ENCODE measurements at regions not wholly inside any gene's neighbourhood (a gene's known extent, or its start where the extent isn't known, plus 50 kb on each side); places are given as distances from the start of the nearest gene placed in this dataset.

DNA sequence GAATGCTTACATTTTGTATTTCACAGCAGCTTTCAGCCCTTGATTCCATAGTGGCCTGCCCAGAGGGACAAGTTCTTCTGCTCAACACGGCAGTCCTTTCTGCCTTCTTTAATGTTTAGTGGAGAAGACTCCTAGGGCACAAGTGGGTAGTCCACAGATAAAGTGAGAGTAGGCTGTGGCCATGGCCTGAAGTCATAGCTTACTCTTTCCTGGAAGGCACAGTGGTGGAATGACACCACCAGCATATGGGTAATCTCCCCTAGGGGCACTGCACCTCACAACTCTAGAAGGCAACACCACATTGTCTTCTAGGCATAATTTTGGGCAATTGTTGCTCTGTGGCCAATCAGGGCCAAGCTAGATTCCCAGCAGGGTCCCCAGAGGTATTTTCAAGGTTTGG, 155.4 kb upstream of the MAMLD1 start (continued):
- TF ChIP-seq ZNF782 (CRISPR knock-in tag; IDR thresholded peaks at IDR 0.05; ENCODE audit: borderline replicate concordance) (no peak), TBL1XR1 (IDR thresholded peaks at IDR 0.05; ENCODE audit: borderline replicate concordance, low read length, partially characterized antibody) (no peak), NBN (conservative IDR thresholded peaks at IDR 0.05) (no peak), ZNF232 (CRISPR knock-in tag; IDR thresholded peaks at IDR 0.05; ENCODE audit: borderline replicate concordance) (no peak), ARNTL (CRISPR knock-in tag; IDR thresholded peaks at IDR 0.05) (no peak), FOXC1 (CRISPR knock-in tag; IDR thresholded peaks at IDR 0.05; ENCODE audit: borderline replicate concordance) (no peak), ELK4 (CRISPR knock-in tag; IDR thresholded peaks at IDR 0.05; ENCODE audit: borderline replicate concordance) (no peak), TARDBP (CRISPR knock-in tag; IDR thresholded peaks at IDR 0.05) (no peak), ZNF784 (CRISPR knock-in tag; IDR thresholded peaks at IDR 0.05; ENCODE audit: borderline replicate concordance) (no peak)
- TF ChIP-seq, protein P1, sequence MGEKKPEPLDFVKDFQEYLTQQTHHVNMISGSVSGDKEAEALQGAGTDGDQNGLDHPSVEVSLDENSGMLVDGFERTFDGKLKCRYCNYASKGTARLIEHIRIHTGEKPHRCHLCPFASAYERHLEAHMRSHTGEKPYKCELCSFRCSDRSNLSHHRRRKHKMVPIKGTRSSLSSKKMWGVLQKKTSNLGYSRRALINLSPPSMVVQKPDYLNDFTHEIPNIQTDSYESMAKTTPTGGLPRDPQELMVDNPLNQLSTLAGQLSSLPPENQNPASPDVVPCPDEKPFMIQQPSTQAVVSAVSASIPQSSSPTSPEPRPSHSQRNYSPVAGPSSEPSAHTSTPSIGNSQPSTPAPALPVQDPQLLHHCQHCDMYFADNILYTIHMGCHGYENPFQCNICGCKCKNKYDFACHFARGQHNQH (CRISPR knock-in tag; IDR thresholded peaks at IDR 0.05): no peak

DNA sequence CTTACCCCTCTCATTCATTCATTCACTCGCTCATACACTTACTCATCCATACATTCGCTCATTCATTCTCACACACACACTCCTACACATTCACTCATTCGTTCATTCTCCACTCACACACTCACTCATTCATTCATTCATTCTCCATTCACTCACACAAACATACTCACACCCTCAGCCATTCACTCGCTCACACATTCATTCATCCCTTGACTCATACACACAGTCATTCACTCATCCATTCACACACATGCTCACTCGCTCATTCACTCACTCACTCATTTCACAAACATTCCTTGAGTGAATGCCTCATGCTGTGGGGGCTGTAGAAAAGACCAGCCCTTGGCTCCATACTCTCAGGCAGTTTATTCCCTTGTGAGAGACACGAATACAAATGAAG, 151.1 kb upstream of the MAMLD1 start:
- BruUV-seq (replicated peaks): no TSS peak
- Histone ChIP-seq H2AFZ (ENCODE audit: low read length) (no peak overlapping the region), H3K4me2 (ENCODE audit: low read depth, low read length) (no peak overlapping the region), H3K9ac (ENCODE audit: insufficient read depth, low read depth, low read length) (no peak overlapping the region), H3K79me2 (ENCODE audit: insufficient read depth, low read length) (no peaks in the 10 kb centered on the region), H3K4me3 (replicated peaks in 1 of 3; ENCODE audit: insufficient read depth in 1 of 3, low read depth in 2 of 3, low read length in 3 of 3) (no peak overlapping the region), H3K4me1 (ENCODE audit: insufficient read depth, low read length) (no peaks in the 10 kb centered on the region), H3K27me3 (ENCODE audit: control insufficient read depth in 1 of 2, insufficient read depth in 2 of 2, low read length in 2 of 2) (no peaks in the 10 kb centered on the region), H4K20me1 (ENCODE audit: insufficient read depth, low read length) (no peaks in the 10 kb centered on the region), H3K27ac (ENCODE audit: extremely low read length, insufficient read depth, low read length) (no peak overlapping the region), H3K36me3 (replicated peaks in 1 of 2; ENCODE audit: control insufficient read depth in 1 of 2, insufficient read depth in 2 of 2, low read length in 2 of 2) (no peaks in the 10 kb centered on the region), H3K9me3 (ENCODE audit: low read length) (no peaks in the 10 kb centered on the region)
- ChIA-PET CTCF (ENCODE audit: low intra/inter-chr PET ratio, low total read pairs) (no interaction called here), POLR2A (no interaction called here)
- no peak for FAIRE-seq
- 15% methylated on average over 6 of the region's 6 CpGs for WGBS (ENCODE audit: low lambda C conversion rate)
- intact Hi-C loops (cut with micrococcal nuclease; ENCODE audit: unreplicated experiment): no loop called here
- DNase-seq (ENCODE audit: low spot score): no peak
- in situ Hi-C loops (cut with HindIII; ENCODE audit: extremely low pct_ligation_motif_present, low pct_unique_long_range_greater_than_20kb): no loop called here
- no peak for ATAC-seq
- TF ChIP-seq STAT5B (CRISPR knock-in tag; IDR thresholded peaks at IDR 0.05) (no peak), ZNF816 (CRISPR knock-in tag; IDR thresholded peaks at IDR 0.05; ENCODE audit: borderline replicate concordance) (no peak), ATF5 (CRISPR knock-in tag; IDR thresholded peaks at IDR 0.05; ENCODE audit: low read depth) (no peak), CBX1 (IDR thresholded peaks at IDR 0.05; ENCODE audit: low read depth) (no peak), RARA (CRISPR knock-in tag; IDR thresholded peaks at IDR 0.05) (no peak)
- TF ChIP-seq, protein P2, sequence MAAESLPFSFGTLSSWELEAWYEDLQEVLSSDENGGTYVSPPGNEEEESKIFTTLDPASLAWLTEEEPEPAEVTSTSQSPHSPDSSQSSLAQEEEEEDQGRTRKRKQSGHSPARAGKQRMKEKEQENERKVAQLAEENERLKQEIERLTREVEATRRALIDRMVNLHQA (CRISPR knock-in tag; IDR thresholded peaks at IDR 0.05): no peak
- TF ChIP-seq, protein P3, sequence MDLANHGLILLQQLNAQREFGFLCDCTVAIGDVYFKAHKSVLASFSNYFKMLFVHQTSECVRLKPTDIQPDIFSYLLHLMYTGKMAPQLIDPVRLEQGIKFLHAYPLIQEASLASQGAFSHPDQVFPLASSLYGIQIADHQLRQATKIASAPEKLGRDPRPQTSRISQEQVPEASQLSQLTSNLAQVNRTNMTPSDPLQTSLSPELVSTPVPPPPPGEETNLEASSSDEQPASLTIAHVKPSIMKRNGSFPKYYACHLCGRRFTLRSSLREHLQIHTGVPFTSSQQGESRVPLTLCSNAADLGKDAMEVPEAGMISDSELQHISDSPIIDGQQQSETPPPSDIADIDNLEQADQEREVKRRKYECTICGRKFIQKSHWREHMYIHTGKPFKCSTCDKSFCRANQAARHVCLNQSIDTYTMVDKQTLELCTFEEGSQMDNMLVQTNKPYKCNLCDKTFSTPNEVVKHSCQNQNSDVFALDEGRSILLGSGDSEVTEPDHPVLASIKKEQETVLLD (CRISPR knock-in tag; IDR thresholded peaks at IDR 0.05; ENCODE audit: low read depth): no peak

Measured in HepG2 (cell line).